HG03460 (cell line): ENCODE measurements at regions not wholly inside any gene's neighbourhood (a gene's known extent, or its start where the extent isn't known, plus 50 kb on each side); places are given as distances from the start of the nearest gene placed in this dataset.

Source experiments
- ATAC-seq: cut with Tn5 transposase; IDR thresholded peaks from one replicate; pipeline ENCODE4 v1.9.1; 2021; ENCODE audit not compliant: unreplicated experiment

- no peak for ATAC-seq
Measured at GRCh38 chr5:167753725-167754490, 537.5 kb upstream of the WWC1 start.

- ATAC-seq = no peak
Measured at GRCh38 chr5:167754501-167755021, 536.9 kb upstream of the WWC1 start.

- ATAC-seq = no peak
Measured at GRCh38 chr5:167755420-167755819, 536.0 kb upstream of the WWC1 start.

- ATAC-seq = no peak
Measured at GRCh38 chr5:167759057-167759821, 532.2 kb upstream of the WWC1 start.

DNA sequence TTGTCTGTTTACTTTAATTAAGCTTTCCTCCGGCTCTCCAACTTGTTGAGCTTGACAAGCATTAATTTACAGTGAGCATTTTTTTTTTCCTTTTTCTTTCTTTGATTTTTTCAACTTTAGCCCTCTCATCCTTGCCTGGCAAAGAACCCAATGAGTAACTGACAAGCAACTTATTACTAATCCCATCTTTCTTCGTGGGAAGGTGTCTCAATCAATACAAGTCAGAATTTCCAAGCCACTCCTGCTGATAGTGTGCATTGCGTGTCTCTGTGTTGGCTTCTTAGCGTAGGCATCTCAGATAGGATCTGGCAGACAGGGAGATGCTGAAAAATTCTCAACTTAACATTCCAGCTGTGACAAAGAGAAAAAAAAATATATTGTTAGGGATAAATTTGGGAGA lies 527.7 kb upstream of the WWC1 start:
- no peak for ATAC-seq

- no peak for ATAC-seq
Measured at GRCh38 chr5:167764641-167765289, 526.7 kb upstream of the WWC1 start.

GRCh38 chr5:167765352-167765751 lies 526.1 kb upstream of the WWC1 start:
- ATAC-seq = no peak

- ATAC-seq = no peak
Measured at GRCh38 chr5:167766957-167767356, 524.5 kb upstream of the WWC1 start.

GRCh38 chr5:167767795-167768194 lies 523.6 kb upstream of the WWC1 start:
- no peak for ATAC-seq

- ATAC-seq = no peak
Measured at GRCh38 chr5:167769846-167770413, 521.5 kb upstream of the WWC1 start.

- ATAC-seq = no peak
Measured at GRCh38 chr5:167770461-167770860, 521.0 kb upstream of the WWC1 start.

DNA sequence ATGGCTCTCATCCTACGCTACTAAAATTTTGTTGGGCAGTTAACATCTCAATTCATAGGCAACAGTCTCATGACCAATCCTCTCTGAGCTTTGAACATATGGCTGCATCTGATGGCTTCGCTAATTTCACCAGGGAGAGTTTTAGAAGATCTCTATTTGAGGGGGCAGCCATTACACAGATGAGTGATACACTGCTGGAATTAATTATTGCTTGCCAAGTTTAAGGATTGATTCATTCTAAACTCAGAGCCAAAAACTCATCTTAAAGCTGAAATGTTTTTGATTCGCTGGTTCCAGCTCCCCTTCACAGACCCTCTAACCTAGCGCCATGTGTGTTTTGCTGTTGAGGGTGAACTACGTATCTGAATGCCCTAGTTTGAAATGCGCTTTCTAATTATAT lies 519.9 kb upstream of the WWC1 start:
- ATAC-seq = no peak

DNA sequence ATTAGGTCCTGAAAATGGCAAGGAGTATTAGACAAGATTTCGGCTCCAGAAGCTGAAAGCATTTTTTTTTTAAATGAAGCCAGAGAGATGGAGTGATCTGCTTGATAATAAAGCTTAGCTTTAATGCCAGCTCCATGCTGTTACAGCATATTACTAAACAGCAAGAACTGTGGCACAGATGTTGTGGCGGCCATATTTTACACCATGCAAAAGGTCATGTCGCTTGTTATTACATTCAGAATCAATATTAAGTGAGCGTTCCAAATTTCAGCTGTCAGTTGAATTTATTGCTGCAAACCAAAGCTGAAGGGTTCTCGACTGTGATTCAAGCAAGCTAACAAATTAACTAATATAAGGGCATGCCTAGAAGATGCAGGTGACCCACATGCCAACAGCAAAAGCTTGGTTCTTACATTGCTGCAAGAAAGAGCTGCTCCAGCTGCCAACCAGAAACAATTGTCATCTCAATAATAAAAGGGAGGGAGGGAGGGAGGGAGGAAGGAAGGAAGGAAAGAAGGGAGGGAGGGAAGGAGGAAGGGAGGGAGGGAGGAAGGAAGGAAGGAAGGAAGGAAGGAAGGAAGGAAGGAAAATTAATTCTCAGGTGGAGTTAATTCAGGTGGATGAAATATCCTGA lies 517.7 kb upstream of the WWC1 start:
- ATAC-seq = no peak

DNA sequence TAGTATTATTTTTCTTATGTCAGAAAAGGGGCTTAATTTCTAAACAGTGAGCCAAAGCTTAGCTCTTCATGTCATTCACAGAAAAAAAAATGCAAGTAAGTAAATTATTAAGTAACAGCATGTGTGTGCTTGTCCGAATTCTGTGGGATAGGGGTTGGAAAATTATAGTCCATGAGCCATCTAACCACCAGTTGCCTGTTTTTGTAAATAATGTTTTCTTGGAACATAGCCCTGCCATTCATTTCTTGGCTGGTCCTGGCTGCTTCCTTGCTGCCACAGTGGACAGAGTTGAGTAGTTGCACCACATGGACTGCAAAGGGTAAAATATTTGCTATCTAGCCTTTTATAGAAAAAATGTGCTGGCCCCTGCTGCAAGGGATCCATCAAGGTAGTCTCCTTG lies 513.7 kb upstream of the WWC1 start:
- ATAC-seq = no peak

- ATAC-seq = no peak
Measured at GRCh38 chr5:167778228-167778627, 513.2 kb upstream of the WWC1 start.

- ATAC-seq = no peak
Measured at GRCh38 chr5:167779644-167780043, 511.8 kb upstream of the WWC1 start.

DNA sequence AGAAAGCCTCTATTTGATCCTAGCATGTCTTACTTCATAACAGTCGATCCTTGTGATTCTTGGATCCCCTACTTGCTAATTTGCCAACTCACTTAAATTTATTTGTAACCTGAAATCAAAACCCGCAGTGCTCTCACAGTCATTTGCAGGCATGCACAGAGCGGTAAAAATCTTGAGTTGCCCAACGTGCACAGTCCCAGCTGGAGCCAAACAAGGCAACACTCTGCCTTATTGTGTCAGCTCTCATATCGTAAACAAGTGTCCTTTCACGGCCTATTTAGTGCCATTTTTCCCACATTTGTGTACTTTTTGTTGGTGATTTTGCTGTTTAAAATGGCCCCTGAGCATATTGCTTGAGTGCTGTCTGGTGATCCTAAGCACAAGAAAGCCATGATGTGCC lies 511.3 kb upstream of the WWC1 start:
- ATAC-seq = no peak

- no peak for ATAC-seq
Measured at GRCh38 chr5:167783145-167783817, 508.2 kb upstream of the WWC1 start.

GRCh38 chr5:167785106-167785505 lies 506.3 kb upstream of the WWC1 start:
- ATAC-seq = no peak

GRCh38 chr5:167785901-167786300 lies 505.5 kb upstream of the WWC1 start:
- no peak for ATAC-seq
